ENCODE measurements at regions not wholly inside any gene's neighbourhood (a gene's known extent, or its start where the extent isn't known, plus 50 kb on each side); places are given as distances from the start of the nearest gene placed in this dataset.

DNA sequence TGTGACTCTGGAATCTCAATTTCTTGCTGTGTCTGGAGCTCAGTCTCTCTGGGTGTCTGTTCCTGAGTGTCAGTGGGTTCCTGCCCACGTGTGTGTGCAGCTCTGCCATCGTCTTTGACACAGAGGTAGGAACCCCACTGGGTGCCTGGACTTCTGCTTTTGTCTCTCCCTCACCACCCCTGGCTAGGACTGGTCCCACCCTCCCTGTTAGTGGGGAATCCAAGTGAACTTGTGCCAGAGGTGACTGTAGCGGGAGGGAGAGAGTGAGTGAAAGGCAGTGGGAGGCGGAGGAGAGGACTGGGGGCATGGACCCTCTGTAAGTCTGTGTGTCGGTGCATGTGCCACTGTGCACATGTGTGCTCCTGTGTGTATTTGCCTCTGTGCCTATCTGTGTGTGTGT lies 299.9 kb upstream of the ZMIZ1 start:
- DNase-seq (peak in 1 of 6 donors; percentile 9), FAIRE-seq (no peak), ATAC-seq (no peak)
- H3K4me1 ChIP-seq: no peaks in the 10 kb centered on the region
- H3K36me3 ChIP-seq: no peaks in the 10 kb centered on the region
- no peaks in the 10 kb centered on the region for H3K27me3 ChIP-seq
- WGBS, 2 donors: 58% methylated on average over 5 of the region's 5 CpGs
- TF ChIP-seq CTCF (IDR thresholded peaks at IDR 0.05): no peak
- H3K9me3 ChIP-seq: no peaks in the 10 kb centered on the region
- H3K4me3 ChIP-seq: no peak overlapping the region
- H3K27ac ChIP-seq: no peak overlapping the region
- intact Hi-C loops (cut with DNase I): no loop called here

GRCh38 chr10:78769526-78769925 lies 299.2 kb upstream of the ZMIZ1 start:
- no peak for TF ChIP-seq CTCF (IDR thresholded peaks at IDR 0.05)
- H3K36me3 ChIP-seq: no peaks in the 10 kb centered on the region
- peak in 2 of 6 donors; percentile 4 to 43 for DNase-seq
- no peak for ATAC-seq
- no peaks in the 10 kb centered on the region for H3K27me3 ChIP-seq
- peaks cover 0 to 2% (median under 1%) of the 10 kb centered on the region in 3 donors for H3K4me1 ChIP-seq
- no peak for FAIRE-seq
- 88 to 97% methylated on average over 5 of the region's 5 CpGs for WGBS, 2 donors
- H3K27ac ChIP-seq: no peak overlapping the region
- H3K9me3 ChIP-seq: no peaks in the 10 kb centered on the region
- no peak overlapping the region for H3K4me3 ChIP-seq
- intact Hi-C loops (cut with DNase I): no loop called here

- no peaks in the 10 kb centered on the region for H3K27me3 ChIP-seq
- FAIRE-seq: no peak
These were observed 298.3 kb upstream of the ZMIZ1 start for GRCh38 chr10:78770167-78771090.

DNA sequence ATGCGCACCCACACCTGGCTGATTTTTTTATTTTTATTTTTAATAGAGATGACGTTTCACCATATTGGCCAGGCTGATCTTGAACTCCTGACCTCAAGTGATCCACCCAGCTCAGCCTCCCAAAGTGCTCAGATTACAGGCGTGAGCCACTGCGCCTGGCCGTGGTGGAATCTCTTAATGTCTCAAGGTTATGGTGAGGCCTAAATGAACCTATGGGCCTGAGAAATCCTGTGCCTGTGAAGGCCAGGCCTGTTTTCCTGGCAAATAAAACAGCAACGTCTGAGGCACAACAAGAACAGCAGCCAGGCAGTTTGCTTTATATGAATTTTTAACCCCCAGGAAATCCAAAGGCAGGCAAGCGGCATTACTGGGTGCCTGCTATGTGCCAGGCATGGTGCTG lies 297.5 kb upstream of the ZMIZ1 start:
- DNase-seq (no peak), FAIRE-seq (no peak), ATAC-seq (peak in 1 of 4 donors; percentile 6)
- peaks cover 9 to 15% (median 10%) of the 10 kb centered on the region in 3 donors for H3K4me1 ChIP-seq
- no peak overlapping the region for H3K4me3 ChIP-seq
- intact Hi-C loops (cut with DNase I): no loop called here
- no peaks in the 10 kb centered on the region for H3K36me3 ChIP-seq
- peak overlapping the region in 1 of 4 donors; percentile 8 for H3K27ac ChIP-seq
- no peaks in the 10 kb centered on the region for H3K27me3 ChIP-seq
- 60 to 65% methylated on average over 7 of the region's 7 CpGs for WGBS, 2 donors
- TF ChIP-seq CTCF (IDR thresholded peaks at IDR 0.05): no peak
- H3K9me3 ChIP-seq: no peaks in the 10 kb centered on the region

More at GRCh38 chr10:78770167-78771090, 298.3 kb upstream of the ZMIZ1 start:
- H3K4me1 ChIP-seq: peaks cover under 1 to 10% (median 8%) of the 10 kb centered on the region in 3 donors
- DNase-seq (peak in 2 of 6 donors; percentile 8 to 25), ATAC-seq (no peak)
- 94 to 96% methylated on average over 16 of the region's 16 CpGs for WGBS, 2 donors
- no peak overlapping the region for H3K27ac ChIP-seq
- H3K36me3 ChIP-seq: no peaks in the 10 kb centered on the region
- TF ChIP-seq CTCF (IDR thresholded peaks at IDR 0.05): no peak
- H3K9me3 ChIP-seq: no peaks in the 10 kb centered on the region
- intact Hi-C loops (cut with DNase I): no loop called here
- H3K4me3 ChIP-seq: no peak overlapping the region

All from pancreas (tissue), 10 donors.